ENCODE measurements at regions not wholly inside any gene's neighbourhood (a gene's known extent, or its start where the extent isn't known, plus 50 kb on each side); places are given as distances from the start of the nearest gene placed in this dataset.
"Not testable (repeated sequence)": the region's sequence is repeated elsewhere in the genome, so short reads cannot be mapped to it uniquely, and the experiment has no call there.

DNA sequence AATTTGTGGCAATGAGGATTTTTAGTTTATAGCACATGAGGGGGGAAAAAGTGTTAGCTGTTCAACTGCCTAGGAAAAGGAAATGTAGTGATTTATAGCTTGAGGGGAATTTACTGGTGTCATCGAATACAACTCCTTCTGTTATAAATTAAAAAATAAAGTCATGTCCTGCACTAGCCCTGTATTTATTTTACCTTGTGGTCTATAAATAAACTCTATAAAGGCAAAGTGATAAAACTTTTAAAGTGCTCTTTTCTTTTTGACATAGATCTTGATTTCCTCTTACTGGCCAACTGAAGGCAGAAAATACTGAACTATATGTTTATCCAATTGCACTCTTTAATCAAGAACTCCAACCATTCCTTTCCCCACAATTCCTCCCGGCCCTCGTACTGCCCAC lies 672.1 kb upstream of the SLIT2 start:
- DNase-seq = no peak

DNA sequence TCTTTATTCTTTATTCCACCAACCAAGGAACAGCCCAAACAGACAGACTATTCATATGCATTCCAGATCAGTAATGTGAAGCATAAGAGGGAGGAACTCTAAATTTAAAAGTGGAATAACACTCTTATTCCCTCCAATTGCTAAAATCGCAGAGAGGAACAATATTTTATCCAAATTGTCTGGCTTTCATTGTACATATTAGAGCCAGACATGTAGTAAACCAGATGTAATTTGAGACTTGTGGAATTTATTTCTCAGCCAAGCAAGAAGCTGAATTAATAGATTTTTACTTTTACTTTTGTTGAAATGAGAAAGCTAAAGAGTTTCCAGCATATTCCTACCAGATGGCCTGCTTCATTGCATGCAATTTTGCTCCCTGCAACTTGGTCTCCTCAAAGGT lies 674.6 kb upstream of the SLIT2 start:
- no peak for DNase-seq

DNA sequence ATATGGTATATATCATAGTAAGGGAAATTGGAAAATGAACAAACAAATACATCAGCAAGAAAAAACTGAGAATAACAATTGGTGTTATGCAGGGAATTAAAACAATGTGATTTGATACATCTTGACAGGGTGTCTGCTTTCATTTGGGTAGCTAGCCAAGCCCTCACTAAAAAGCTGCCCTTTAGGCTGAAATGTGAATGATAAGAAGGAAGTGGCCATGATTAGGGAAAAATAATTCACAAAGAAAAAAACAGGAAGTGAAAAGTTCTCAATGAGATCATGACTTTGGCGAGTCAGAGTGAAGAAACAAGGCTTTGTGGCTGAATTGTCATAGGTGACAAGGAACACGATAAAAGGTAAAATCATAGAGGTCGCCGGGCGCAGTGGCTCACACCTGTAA lies 675.8 kb upstream of the SLIT2 start:
- DNase-seq = no peak

DNA sequence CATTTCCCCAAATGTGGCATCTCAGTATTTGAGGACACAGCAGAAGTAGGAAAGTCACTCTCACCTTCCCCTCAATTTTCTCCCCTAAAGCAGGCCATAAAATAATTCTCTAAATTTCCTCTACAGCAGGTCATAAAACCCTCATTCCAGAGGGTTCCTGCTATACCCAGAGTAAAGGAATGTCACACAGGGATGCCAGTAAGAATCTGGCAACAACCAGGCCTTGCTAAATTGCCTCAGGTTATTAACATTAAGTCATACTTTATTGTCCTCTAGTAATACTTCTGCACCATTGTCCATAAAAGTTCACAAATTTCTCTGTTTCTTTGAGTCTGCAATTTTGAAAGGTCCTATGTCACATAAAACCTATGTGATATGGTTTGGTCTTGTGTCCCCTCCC lies 685.7 kb upstream of the SLIT2 start:
- DNase-seq = no peak

DNA sequence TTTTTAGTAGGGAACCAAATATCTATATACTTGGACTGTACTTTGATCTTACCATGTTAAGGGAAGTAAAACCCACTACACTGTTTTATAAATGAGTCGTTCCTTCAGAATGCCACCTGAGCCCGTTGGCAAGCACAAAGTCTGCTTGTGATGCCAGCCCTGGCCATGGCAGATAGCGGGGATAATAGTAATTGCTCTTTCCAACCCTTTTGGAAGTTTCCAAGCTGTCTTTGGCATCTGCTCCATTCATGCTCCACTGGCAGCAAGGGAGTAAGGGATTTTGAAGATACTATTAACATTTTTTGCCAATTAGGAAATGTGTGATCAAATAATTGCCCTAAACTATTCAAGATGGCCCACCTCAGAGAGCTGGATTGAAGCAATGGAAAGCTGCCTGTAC lies 689.2 kb upstream of the SLIT2 start:
- DNase-seq = no peak

DNA sequence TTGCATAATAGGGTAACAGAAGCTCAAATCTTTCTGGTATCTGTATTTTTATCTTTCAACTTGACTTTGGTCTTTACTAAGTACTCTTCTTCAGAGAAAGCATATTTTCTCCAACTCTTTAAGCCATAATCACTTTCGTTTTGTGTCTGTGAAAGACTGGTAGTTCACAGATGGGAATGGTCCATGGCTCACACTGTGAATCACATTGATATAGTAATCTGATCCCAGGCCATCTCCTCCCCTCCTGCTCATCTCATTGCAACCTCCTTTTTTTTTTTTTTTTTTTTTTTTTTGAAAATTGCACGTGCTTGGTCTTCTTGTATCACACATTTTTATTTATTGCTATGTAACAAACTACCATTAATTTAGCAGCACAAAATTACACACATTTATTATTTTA lies 694.5 kb upstream of the SLIT2 start:
- DNase-seq = no peak

DNA sequence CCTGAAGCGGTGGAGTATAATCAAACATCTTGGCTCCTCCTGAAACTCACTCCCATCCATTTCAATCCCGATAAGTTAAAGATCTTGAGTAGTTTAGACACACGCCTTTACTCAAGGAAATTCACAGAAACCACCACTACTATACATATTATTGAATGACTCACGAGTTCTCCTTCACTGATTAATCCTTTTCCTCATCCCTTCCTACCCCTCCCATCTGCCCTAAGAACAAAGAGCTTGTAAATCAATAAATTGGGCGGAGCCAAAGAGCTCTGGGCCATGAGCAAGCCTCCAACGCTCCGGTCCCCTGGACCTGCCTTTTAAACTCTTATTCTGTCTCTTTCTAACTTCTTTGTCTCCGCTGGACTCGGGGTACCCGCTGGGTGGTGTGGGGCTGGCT lies 695.4 kb upstream of the SLIT2 start:
- not testable (repeated sequence) for DNase-seq

DNA sequence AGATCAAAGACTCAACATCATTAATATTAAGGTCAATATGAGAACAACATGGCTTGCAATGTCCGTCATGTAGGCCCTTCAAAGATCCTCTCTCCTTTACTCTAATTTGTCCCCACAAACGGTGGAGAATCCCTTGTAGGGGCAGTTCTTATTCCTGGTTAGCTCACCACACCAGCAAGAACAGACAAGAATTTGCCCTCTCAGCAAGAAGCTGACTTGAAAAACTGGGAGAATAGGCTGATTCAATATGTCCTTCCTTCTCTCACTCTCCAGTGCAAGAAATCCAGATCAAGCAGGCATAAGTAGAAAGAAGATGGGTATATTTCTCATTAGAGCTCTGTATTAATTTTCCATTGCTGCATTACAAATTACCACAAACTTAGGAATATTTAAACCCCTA lies 704.2 kb upstream of the SLIT2 start:
- no peak for DNase-seq

DNA sequence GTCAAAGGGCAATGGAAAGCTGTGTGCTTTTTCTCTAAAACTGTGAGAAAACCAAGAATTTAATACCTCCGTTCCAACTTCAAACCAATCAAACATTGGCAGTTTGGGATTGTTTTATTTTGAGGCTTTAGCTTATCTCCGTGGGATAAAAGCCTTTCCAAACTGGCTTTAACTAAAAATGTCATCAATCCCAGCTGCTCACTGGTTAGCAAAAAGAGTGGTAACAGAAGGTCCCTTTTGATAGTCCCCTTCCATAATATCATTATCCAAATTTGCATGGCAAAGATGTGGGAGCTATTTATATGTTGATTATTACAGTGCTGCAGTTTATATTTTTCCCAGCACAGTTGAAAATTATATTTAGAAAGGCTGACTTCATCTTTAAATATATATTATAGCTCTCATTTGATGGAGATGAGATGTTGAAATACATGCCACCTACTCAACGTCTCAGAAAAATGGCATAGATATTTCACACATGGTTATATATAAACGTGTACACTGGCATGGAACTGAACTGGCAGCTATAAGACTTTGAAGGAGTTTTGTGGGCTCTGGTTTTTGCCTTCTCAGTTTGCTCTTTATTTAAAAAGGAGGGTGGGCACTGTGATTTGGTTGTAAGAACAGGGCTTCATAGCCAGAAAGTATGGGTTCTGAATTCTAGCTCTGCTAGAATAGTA lies 707.1 kb upstream of the SLIT2 start:
- DNase-seq = no peak

DNA sequence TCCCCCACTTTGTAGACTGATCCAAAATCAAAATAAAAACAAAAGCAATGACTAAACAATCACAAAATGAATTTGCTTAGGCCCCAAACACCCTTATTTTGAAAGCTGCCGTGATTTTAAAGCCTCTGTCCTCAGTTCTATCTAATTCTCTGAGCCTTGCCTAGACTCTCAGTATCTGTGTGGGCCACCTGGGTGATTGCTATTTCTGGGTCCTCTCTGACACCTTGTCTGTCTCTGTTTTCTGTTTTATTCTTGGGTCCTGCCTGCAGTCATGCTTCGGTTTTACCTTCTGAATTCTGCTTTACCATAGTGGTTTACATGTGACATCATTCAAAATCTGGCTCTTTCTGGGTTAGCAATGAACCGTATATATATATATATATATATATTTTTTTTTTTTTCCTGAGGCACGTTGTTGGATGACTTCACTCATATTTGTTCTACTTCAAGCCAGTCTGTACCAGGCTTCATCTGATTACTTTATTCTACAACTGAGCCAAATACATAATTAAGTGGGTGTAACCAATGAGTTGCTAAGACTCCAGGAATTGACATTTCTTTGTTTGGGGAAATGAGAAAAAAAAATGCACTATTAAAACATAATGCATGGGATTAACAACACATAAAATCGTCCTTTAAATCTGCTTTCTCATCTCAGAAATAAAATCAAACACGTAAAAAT lies 710.7 kb upstream of the SLIT2 start:
- DNase-seq = no peak

DNA sequence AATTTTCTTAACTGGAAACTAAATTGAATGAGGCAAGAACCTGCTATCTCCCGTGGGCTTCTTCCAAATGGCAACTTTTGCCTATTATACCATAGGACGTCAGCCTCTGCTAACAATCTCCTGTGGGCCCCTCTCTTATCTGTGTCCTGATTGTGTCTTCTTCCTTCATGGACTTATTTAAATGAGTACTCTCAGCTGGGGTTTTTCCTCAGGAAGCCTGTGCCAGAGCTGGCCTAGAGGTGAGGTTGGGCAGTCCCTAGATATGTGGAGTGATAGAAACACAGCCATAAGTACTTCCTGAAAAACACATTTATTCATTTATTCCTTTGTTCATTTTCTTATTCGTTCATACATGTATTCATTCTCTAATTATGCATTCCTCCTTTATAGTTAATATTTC lies 712.5 kb upstream of the SLIT2 start:
- DNase-seq = no peak

DNA sequence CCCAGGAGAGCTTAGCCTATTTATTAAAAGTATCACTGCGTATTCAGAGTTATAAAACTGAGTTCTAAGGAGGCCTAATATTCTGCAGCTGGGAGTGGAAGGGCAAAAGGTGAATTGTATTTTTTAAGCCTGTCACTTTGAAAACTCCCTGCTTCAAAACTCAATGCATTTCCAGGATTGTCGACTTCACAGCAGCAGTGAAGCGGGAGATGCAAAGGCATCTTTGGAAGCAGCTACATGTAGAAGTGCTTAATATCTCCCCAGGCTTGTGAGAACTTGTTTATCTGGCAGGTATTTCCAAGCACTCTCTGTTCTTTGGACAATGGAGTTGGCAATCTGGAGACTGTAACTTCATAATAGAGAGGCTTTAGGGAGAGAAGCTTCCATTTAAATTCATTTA lies 717.5 kb upstream of the SLIT2 start:
- DNase-seq = no peak

DNA sequence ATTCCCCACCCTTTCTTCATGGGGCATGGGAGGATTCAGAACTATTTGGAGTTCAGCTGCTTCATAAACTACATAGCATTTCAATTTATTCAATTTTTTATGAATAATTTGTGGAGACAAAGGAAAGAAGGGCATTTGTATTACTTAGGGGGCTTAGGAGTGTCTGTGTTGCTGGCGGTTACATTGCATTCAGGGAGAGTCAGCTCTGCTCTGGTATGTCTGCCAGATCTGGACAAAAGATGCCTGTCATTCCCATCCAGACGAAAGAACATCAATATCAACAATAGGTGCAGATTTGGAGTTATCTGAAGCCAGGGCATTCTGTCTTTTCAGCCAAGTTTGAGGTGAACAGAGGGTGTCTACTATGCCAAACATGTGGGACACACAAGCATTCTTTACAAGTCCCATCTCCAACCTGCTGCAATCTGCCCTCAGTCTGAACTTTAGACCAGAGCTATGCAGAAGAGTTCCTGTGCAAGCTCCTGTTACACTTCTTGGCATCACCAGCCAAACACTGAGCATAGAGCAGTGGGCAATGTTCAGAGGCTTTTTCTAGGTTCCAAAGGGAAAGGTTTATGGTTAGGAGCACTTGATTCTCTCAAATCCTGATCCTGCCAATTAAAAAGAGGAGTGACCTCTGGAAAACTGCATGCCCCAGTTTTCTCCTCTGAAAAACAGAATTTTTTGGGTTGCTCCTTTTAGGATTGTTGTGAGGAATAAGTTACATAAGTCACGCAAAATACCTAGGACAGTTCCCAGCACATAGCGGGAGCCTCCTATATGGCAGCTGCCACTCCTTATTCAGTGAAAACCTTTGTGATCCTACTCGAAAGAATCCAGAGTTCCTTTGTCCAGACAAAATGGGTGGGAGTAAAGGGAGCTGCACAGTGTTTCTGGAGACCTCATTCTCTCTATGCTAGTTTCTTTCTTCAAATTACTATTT lies 719.5 kb upstream of the SLIT2 start:
- no peak for DNase-seq

DNA sequence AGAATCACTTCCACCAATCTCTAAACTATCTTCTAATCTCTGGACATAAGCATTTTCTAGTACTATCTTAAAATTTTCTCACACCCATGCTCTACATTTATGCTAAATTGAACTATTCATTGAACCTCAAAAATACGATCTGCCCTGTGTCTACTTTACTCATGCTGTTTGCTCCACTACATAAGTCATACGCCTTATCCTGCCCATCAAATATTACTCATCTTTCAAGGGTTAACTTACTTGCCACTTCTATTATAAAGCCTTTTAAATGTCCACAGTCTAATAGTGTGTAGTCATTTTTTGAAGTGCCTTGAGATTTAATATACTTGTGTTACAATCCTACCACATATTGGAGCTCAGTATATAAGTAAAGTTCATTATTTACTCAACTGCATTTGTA lies 727.7 kb upstream of the SLIT2 start:
- DNase-seq = no peak

DNA sequence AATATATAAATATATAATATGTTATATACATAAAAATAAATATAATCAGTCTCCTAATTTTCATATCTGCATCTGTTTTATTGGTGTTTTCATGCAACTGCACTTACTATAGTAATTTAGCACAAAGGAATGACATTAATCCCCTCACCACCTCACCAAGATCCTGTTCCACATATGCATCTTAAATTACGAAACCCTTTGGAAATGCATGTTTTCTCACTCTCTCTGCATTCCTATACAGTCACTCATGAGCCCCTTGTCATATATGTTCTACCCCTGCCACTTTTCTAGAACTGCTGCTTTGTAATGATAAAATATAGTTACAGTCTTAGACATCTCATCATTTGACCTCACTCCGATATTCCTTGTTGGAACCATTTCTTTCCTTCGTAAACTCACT lies 728.7 kb upstream of the SLIT2 start:
- no peak for DNase-seq

DNA sequence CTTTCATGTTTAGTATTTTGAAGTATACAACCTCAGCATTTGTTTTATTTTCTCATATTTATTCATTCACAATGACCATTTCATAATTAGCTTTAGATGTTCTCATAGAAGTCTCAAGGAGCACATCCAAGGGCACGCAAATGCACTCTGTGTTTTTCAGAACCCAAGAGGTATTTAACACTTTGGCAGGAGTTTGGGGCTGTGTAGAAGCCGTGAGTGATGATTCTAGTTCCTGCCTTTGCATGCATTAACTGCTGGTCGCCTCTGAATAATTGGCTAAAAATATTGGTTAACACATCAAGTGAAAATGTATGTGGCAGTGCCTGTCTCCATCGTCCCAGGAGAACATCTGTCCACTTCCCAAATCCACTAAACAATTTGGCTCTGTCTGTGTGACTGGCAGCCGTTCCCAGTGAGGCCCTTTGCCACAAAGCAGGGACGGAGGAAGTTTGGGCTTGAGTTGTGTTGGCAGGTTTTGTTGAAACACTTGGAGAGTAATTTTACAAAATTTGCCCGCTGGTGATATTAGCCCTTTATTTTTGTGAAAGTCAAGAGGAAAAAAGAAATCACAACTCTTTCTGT lies 730.7 kb upstream of the SLIT2 start:
- no peak for DNase-seq

DNA sequence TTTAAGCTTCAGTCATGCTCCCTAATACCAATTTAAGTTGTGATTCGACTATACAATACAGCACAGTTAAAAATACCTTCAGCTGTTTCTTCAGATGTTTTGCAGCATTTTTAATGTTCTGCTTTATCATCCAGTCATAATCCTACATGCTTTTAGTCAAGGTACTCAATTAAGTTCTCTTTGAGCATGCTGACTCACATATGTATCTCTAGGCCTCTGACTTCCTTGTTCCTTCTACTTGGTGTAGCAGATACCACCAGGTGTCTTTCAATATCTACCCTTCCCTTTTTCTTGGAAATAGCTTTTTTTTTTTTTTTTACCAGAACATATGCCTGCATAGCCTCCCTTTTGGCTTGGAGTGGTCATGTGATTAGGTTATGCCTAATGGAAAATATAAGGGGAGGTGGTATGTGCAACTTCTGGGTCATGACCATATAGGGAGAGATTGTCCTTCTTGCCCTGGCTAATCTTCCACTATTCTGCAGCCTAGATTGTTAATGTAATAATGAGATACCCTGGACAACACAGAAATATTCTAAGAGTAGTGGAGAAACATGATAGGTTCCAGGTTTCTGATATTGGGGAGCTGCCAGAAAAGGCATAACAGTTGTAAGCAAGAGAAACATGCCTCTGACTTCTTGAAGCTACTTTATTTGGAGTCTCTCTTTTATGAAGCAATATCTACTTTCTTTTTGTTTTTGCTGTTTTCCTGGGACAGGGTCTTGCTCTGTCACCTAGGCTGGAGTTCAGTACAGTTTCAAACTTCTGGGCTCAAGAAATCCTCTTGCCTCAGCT lies 737.2 kb upstream of the SLIT2 start:
- no peak for DNase-seq

DNA sequence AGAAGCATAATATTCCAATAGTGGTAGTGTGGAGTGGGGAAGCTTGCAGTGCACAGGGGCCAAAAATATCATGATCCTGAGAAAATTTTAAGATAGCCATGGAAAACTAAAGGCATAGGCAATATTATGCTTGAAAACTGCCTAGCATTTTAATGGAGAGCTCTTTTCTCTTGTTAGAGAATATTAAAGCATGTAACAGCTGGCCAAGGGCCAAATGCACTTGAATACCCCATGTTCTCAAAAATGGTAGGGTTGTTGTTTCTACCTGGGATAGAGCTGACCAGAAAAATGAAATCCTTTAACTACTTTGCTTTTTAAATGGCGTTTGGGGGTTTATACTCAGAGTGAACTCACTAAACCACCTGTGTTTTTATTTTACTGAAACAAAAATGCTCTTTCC lies 739.6 kb upstream of the SLIT2 start:
- no peak for DNase-seq

DNA sequence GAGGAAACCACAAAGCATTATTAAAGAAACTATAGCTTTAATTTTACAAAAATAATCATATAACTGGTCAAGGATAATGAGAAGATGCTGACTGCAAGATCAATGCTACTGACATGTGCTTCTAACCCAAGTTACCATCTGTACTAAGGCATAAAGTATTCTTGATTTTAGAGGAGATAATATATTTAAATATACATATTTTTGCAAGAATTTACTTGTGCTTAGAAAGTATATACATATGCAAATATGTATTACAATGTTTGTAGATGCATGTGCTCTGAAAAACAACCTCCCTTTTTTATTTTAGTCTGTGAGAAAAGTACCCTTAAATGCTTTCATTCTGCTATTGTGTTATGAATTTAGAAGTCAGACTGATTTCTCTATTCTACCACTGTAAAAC lies 740.7 kb upstream of the SLIT2 start:
- DNase-seq = no peak

DNA sequence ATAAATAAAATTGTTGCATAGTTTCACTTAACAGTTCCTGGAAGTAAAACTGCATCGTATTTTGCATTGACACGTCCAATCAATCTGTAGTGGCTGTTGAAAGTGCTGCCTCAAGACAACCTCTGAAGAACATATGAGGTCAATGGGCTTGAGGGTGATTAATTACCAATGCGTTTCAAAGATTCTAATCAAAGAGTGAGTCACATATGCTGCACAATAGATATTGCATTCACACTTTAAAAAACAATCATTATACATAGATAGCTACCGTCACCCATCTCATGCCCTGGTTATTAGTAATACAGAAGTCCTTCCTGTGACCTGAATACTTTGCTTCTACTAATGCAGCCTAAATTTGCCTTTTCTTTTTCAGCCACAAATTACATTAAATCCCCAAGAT lies 743.3 kb upstream of the SLIT2 start:
- no peak for DNase-seq

DNA sequence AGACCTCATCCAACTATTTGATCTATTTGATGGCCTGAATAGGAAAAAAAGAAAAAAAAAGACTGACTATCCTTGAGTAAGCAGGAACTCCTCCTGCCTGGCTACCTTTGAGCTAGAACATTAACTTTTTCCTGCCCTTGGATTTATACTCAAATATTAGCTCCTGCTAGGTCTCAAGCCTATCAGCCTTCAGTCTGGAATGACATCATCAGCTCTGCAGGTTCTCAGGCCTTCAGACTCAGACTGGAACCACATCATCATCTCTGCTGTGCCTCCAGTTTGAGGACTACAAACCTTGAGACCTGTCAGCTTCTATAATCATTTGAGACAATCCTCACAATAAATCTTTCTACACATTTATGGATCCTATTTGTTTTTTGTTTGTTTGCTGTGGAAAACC lies 754.0 kb upstream of the SLIT2 start:
- DNase-seq = no peak

DNA sequence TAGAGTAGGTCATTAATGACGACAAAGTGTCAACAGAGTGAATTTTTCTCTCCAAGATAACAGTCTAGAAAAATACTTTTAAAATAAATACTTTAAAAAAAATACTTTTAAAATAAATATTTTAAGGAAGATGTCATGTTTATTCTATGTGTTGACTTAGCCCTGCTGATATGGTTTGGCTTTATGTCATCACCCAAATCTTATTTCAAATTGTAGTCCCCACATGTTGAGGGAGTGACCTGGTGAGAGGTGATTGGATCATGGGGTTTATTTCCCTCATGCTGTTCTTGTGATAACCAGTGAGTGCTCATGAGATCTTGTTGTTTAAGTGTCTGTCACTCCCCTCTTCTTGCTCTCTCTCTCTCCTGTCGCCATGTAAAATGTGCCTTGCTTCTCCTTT lies 754.9 kb upstream of the SLIT2 start:
- no peak for DNase-seq

DNA sequence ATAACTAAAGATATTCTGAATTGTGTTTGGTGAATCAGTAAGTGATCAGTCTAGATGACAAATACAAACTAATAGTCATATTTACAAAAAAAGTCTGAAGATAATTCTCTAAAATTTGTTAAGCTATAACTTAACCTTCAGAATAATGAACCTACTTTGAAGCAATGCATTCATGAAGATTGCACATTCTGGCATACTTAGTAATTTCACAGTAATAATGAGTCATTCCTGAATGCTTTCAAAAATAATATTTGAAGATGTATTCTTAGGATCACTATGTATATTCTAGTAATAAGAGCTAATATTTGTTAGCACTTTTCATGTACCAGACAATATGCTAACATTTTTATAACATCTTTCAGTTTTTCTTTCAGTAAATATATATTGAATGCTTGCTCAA lies 756.7 kb upstream of the SLIT2 start:
- no peak for DNase-seq

All from DMS79 treated with DMSO at 0.1 percent for 48 hours (cell line).